GM12878 (cell line): ENCODE measurements at regions not wholly inside any gene's neighbourhood (a gene's known extent, or its start where the extent isn't known, plus 50 kb on each side); places are given as distances from the start of the nearest gene placed in this dataset.

Experiments used
- ATAC-seq: fragments of 200-7000 bp; cut with Tn5 transposase; 3 replicates; pipeline ENCODE4 v1.9.1; 2020; ENCODE audit warnings: mild to moderate bottlenecking, moderate library complexity
- BruUV-seq: library from RNA; stranded (reverse); fragments of 400-500 nt; replicated peaks from 2 replicates; lab custom pipeline; 2021; lab: Mats Ljungman, UMichigan
- CTCF ChIA-PET: fragments of 300-600 bp; sonication (Branson Sonifier 250); formaldehyde crosslinking; extraction: SDS; loops from one replicate; lab custom pipeline; 2021; ENCODE audit warnings: inconsistent platforms; lab: Yijun Ruan, JAX
- POLR2A ChIA-PET: fragments of 350-600 bp; formaldehyde crosslinking; extraction: SDS; loops from one replicate; lab custom pipeline; 2021; ENCODE audit warnings: inconsistent platforms; lab: Charles Lee
- RAD21 ChIA-PET: fragments of 300-600 bp; sonication (Branson Sonifier 250); formaldehyde crosslinking; loops from one replicate; lab custom pipeline; 2023; ENCODE audit warnings: antibody characterized with exemption; ENCODE audit not compliant: unreplicated experiment; lab: Charles Lee
- SMC1A ChIA-PET: fragments of 300-600 bp; sonication (Branson Sonifier 250); formaldehyde crosslinking; loops from one replicate; lab custom pipeline; 2023; ENCODE audit not compliant: unreplicated experiment, uncharacterized antibody; lab: Charles Lee
- DNase-seq: peaks from one replicate; pipeline ENCODE4 v3.0.0-alpha.2; 2011; ENCODE audit warnings: low read depth, low spot score
- FAIRE-seq: peaks from 3 replicates; lab custom pipeline; 2011; peaks lifted over from hg19 to GRCh38; lab: Jason Lieb, UNC
- H2AFZ ChIP-seq: 2 replicates; pipeline ENCODE4 v1.6.0; 2011; ENCODE audit warnings: low read depth, low read length, control low read depth; ENCODE audit not compliant: control insufficient read depth
- H3K27ac ChIP-seq: 2 replicates; pipeline ENCODE4 v1.5.1; 2011; ENCODE audit warnings: control low read depth; ENCODE audit not compliant: control insufficient read depth, insufficient read depth
- H3K27me3 ChIP-seq, 2 experiments: replicated peaks in 1 of 2; 2 replicates each; pipeline versions ENCODE4 v1.6.0 to v1.6.1; 2011; ENCODE audit warnings: low read length in 1 of 2; ENCODE audit not compliant: control insufficient read depth in 2 of 2, insufficient read depth in 2 of 2
- H3K36me3 ChIP-seq, 2 experiments: 2 replicates each; pipeline ENCODE4 v1.5.1; 2011; ENCODE audit warnings: low read length in 1 of 2; ENCODE audit not compliant: control insufficient read depth in 2 of 2, insufficient read depth in 2 of 2
- H3K4me1 ChIP-seq: 2 replicates; pipeline ENCODE4 v1.6.1; 2011; ENCODE audit warnings: mild to moderate bottlenecking, low read length, moderate library complexity, mixed read lengths; ENCODE audit not compliant: control insufficient read depth, insufficient read depth
- H3K4me2 ChIP-seq: 2 replicates; pipeline ENCODE4 v1.6.0; 2011; ENCODE audit warnings: control low read depth; ENCODE audit not compliant: control insufficient read depth, insufficient read depth
- H3K4me3 ChIP-seq: fragments of 200-600 bp; sonication (generic); 2 replicates; pipeline ENCODE4 v1.5.1; 2016
- H3K79me2 ChIP-seq: 2 replicates; pipeline ENCODE4 v1.6.0; 2011; ENCODE audit warnings: low read length; ENCODE audit not compliant: control insufficient read depth, insufficient read depth
- H3K9ac ChIP-seq: 2 replicates; pipeline ENCODE4 v1.8.0; 2011; ENCODE audit warnings: low read length, control low read depth, mixed read lengths; ENCODE audit not compliant: control insufficient read depth, insufficient read depth
- H3K9me3 ChIP-seq: replicated peaks from 3 replicates; pipeline ENCODE4 v1.5.1; 2011; ENCODE audit warnings: mild to moderate bottlenecking, low read length; ENCODE audit not compliant: control insufficient read depth, insufficient read depth
- H4K20me1 ChIP-seq: 2 replicates; pipeline ENCODE4 v1.6.0; 2011; ENCODE audit not compliant: control insufficient read depth, insufficient read depth
- CHD4 ChIP-seq: fragments of 200-600 bp; sonication (generic); IDR thresholded peaks from 2 replicates; pipeline ENCODE4 v1.6.1; 2016; ENCODE audit warnings: mild to moderate bottlenecking
- GABPA ChIP-seq: IDR thresholded peaks from 2 replicates; pipeline ENCODE4 v1.6.1; 2014; ENCODE audit warnings: antibody characterized with exemption, low read depth, mild to moderate bottlenecking, inconsistent platforms
- HDGF ChIP-seq: fragments of 450-650 bp; IDR thresholded peaks from 2 replicates; pipeline ENCODE4 v1.6.1; 2016; ENCODE audit warnings: antibody characterized with exemption
- WGBS: methylation state at CpG from one replicate; pipeline ENCODE4 v1.1.6; 2016; ENCODE audit warnings: low lambda C conversion rate; ENCODE audit not compliant: insufficient replicate concordance, insufficient coverage; ENCODE audit errors: missing lambda C conversion rate; 5-methylcytosine and 5-hydroxymethylcytosine counted together
- in situ Hi-C: fragments of 300-500 bp; cut with MboI; formaldehyde crosslinking; loops from 9 replicates; pipeline ENCODE4 v1.14.3; 2018; ENCODE audit warnings: mixed read lengths
- intact Hi-C: fragments of 100-400 bp; cut with micrococcal nuclease; formaldehyde crosslinking; loops from one replicate; pipeline ENCODE4 v1.14.2; 2022; ENCODE audit not compliant: unreplicated experiment

DNA sequence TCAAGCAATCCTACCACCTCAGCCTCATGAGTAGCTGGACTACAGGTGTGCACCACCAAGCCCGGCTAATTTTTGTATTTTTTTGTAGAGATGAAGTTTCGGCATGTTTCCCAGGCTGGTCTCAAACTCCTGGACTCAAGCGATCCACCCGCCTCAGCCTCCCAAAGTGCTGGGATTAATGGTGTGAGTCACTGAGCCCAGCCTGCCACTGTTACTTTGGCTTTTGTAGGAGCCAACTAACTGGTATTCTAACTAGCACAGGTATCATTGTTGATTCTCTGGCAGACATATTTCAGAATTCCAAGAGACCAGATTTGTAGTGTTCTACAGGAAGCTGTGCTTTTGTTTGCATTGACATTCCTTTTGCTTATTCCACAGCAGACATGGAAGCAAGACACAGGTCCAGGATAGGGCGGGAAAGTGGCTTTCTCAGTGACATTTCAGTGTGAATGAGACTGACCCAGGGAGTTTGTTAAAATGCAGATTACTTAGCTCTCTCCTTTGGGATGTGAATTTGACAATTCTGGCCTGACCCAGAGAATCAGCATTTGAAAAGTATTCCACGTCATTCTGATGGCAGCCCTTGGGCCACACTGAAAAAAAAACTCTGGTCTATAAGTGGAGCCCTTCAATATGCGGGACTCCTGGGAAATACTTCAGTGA is 52.2 kb upstream of the PAX6 start:
- no peak for FAIRE-seq

GRCh38 chr11:31861011-31861410 is 49.9 kb upstream of the PAX6 start:
- ChIA-PET RAD21 (interaction anchor here (0.7 kb wide), 1 partner anchor 146 kb away, joined by 3 read pairs; no protein-coding TSS in a partner anchor), SMC1A (no interaction called here), POLR2A (no interaction called here), CTCF (interaction anchor here (2.4 kb wide), 1 partner anchor 10 kb away, joined by 13 read pairs; no protein-coding TSS in a partner anchor)
- no peaks in the 10 kb centered on the region for H3K36me3 ChIP-seq
- H4K20me1 ChIP-seq: no peaks in the 10 kb centered on the region
- no TSS peak for BruUV-seq
- intact Hi-C loops (no loop called here), in situ Hi-C loops (loop anchor here (25.0 kb wide), 1 partner anchor 749 kb away; no protein-coding TSS in a partner anchor)
- TF ChIP-seq GABPA: no peak
- no peak for TF ChIP-seq HDGF
- H2AFZ ChIP-seq: no peak overlapping the region
- no peak overlapping the region for H3K4me2 ChIP-seq
- DNase-seq: no peak
- H3K27me3 ChIP-seq: no peaks in the 10 kb centered on the region; a peak in 1 of 4 replicates
- ATAC-seq: no peak
- H3K9ac ChIP-seq: no peak overlapping the region
- no peak overlapping the region for H3K4me3 ChIP-seq
- no peak overlapping the region for H3K27ac ChIP-seq
- no peak for FAIRE-seq
- H3K79me2 ChIP-seq: no peaks in the 10 kb centered on the region
- WGBS: 0% methylated on average over 3 of the region's 3 CpGs
- no peaks in the 10 kb centered on the region for H3K4me1 ChIP-seq
- no peaks in the 10 kb centered on the region for H3K9me3 ChIP-seq

More for the DNA sequence above, 52.2 kb upstream of the PAX6 start:
- no peak overlapping the region for H3K4me3 ChIP-seq
- no TSS peak for BruUV-seq
- ChIA-PET RAD21 (no interaction called here), CTCF (no interaction called here)
- ATAC-seq (no peak), DNase-seq (no peak)
- H3K27ac ChIP-seq: no peak overlapping the region
- no peaks in the 10 kb centered on the region for H3K79me2 ChIP-seq
- H3K9me3 ChIP-seq: no peaks in the 10 kb centered on the region; the same call in 2 of the 3 replicates
- in situ Hi-C loops (loop anchor here (25.0 kb wide), 1 partner anchor 751 kb away; no protein-coding TSS in a partner anchor), intact Hi-C loops (no loop called here)
- H3K36me3 ChIP-seq: no peaks in the 10 kb centered on the region
- no peak overlapping the region for H2AFZ ChIP-seq
- no peaks in the 10 kb centered on the region; a peak in 1 of 4 replicates for H3K27me3 ChIP-seq
- no peaks in the 10 kb centered on the region for H4K20me1 ChIP-seq
- TF ChIP-seq CHD4: no peak
- TF ChIP-seq, all 136 proteins: peak for 0
- 34% methylated on average over 7 of the region's 7 CpGs for WGBS
- ChIA-PET POLR2A (no interaction called here), SMC1A (no interaction called here)
- no peak overlapping the region for H3K4me2 ChIP-seq
- H3K9ac ChIP-seq: no peak overlapping the region
- H3K4me1 ChIP-seq: no peaks in the 10 kb centered on the region
